GM23338 (cell line): ENCODE measurements at regions not wholly inside any gene's neighbourhood (a gene's known extent, or its start where the extent isn't known, plus 50 kb on each side); places are given as distances from the start of the nearest gene placed in this dataset.
A peak's percentile ranks its signal among the peaks of the same experiment; 100 is the strongest.

ENCODE experiments used
- ATAC-seq: fragments of 200-7000 bp; cut with Tn5 transposase; 3 replicates; pipeline ENCODE4 v1.9.1; 2020
- DNase-seq: peaks from one replicate; pipeline ENCODE4 v3.0.0-alpha.2; 2015; ENCODE audit warnings: low spot score
- H2AFZ ChIP-seq: fragments of 200-600 bp; sonication (generic); 2 replicates; pipeline ENCODE4 v1.8.0; 2016; ENCODE audit warnings: antibody characterized with exemption, mild to moderate bottlenecking, moderate library complexity
- H3F3A ChIP-seq: fragments of 200-600 bp; sonication (generic); replicated peaks from 2 replicates; pipeline ENCODE4 v1.8.0; 2017; ENCODE audit warnings: antibody characterized with exemption, mixed run types, low read depth
- H3K27ac ChIP-seq: fragments of 200-600 bp; sonication (generic); 2 replicates; pipeline ENCODE4 v1.6.1; 2016; ENCODE audit warnings: low read depth
- H3K27me3 ChIP-seq: fragments of 200-600 bp; sonication (generic); 2 replicates; pipeline ENCODE4 v1.8.0; 2016; ENCODE audit warnings: mild to moderate bottlenecking, mixed run types, moderate library complexity; ENCODE audit not compliant: insufficient read depth
- H3K36me3 ChIP-seq: fragments of 200-600 bp; sonication (generic); 2 replicates; pipeline ENCODE4 v1.8.0; 2016; ENCODE audit warnings: mild to moderate bottlenecking; ENCODE audit not compliant: insufficient read depth
- H3K4me1 ChIP-seq: fragments of 200-600 bp; sonication (generic); 2 replicates; pipeline ENCODE4 v1.8.0; 2016; ENCODE audit warnings: mild to moderate bottlenecking, moderate library complexity; ENCODE audit not compliant: insufficient read depth
- H3K4me2 ChIP-seq: fragments of 200-600 bp; sonication (generic); 2 replicates; pipeline ENCODE4 v1.7.1; 2017; ENCODE audit warnings: mixed run types
- H3K4me3 ChIP-seq: fragments of 200-600 bp; sonication (generic); 2 replicates; pipeline ENCODE4 v1.6.1; 2016; ENCODE audit warnings: mixed run types
- H3K79me2 ChIP-seq: fragments of 200-600 bp; sonication (generic); replicated peaks from 2 replicates; pipeline ENCODE4 v1.8.0; 2017; ENCODE audit warnings: mild to moderate bottlenecking; ENCODE audit not compliant: insufficient read depth
- H3K9me2 ChIP-seq: fragments of 200-600 bp; sonication (generic); 2 replicates; pipeline ENCODE4 v1.8.0; 2017; ENCODE audit not compliant: insufficient read depth
- H4K20me1 ChIP-seq: fragments of 200-600 bp; sonication (generic); replicated peaks from 2 replicates; pipeline ENCODE4 v1.8.0; 2017; ENCODE audit warnings: mild to moderate bottlenecking; ENCODE audit not compliant: insufficient read depth
- H3K27ac Mint-ChIP-seq: 2 replicates; pipeline ENCODE4 v1.8.0; 2020; ENCODE audit warnings: inconsistent platforms, mild to moderate bottlenecking, moderate library complexity, mixed read lengths
- H3K27me3 Mint-ChIP-seq: 3 replicates; pipeline ENCODE4 v1.8.0; 2022; ENCODE audit warnings: low read depth, mild to moderate bottlenecking, moderate library complexity, mixed read lengths, inconsistent platforms; ENCODE audit not compliant: insufficient read depth, poor library complexity
- H3K36me3 Mint-ChIP-seq: 3 replicates; pipeline ENCODE4 v1.8.0; 2021; ENCODE audit warnings: low read depth, mild to moderate bottlenecking, inconsistent platforms, moderate library complexity, mixed read lengths
- H3K4me1 Mint-ChIP-seq: 3 replicates; pipeline ENCODE4 v1.8.0; 2020; ENCODE audit warnings: mild to moderate bottlenecking, inconsistent platforms, mixed read lengths
- H3K4me3 Mint-ChIP-seq: 3 replicates; pipeline ENCODE4 v1.8.0; 2021; ENCODE audit warnings: moderate library complexity, mild to moderate bottlenecking, inconsistent platforms, mixed read lengths
- H3K9me3 Mint-ChIP-seq: 3 replicates; pipeline ENCODE4 v1.8.0; 2020; ENCODE audit warnings: moderate library complexity, mild to moderate bottlenecking, inconsistent platforms, mixed read lengths
- CREB1 ChIP-seq: fragments of 250-450 bp; sonication (Bioruptor Pico); IDR thresholded peaks from 2 replicates; pipeline ENCODE4 v1.5.0; 2020; ENCODE audit warnings: low read depth, mild to moderate bottlenecking, moderate library complexity
- CTCF ChIP-seq, 2 experiments: fragments of 200-600 bp in 1 of 2; sonication (generic) in 1 of 2; conservative IDR thresholded peaks; 2 replicates each; pipeline versions ENCODE4 v1.5.1 to v1.6.1; 2016 to 2017; ENCODE audit warnings: antibody characterized with exemption in 2 of 2, low read depth in 2 of 2, mild to moderate bottlenecking in 2 of 2, moderate library complexity in 1 of 2
- ETS1 ChIP-seq: IDR thresholded peaks from 2 replicates; pipeline ENCODE4 v1.6.1; 2016; ENCODE audit warnings: antibody characterized with exemption
- EZH2 ChIP-seq: fragments of 200-600 bp; sonication (generic); IDR thresholded peaks from one replicate; pipeline ENCODE4 v1.8.0; 2017; ENCODE audit warnings: antibody characterized with exemption, mild to moderate bottlenecking, low read depth; ENCODE audit not compliant: unreplicated experiment
- EZH2phosphoT487 ChIP-seq: fragments of 200-600 bp; sonication (generic); IDR thresholded peaks from one replicate; pipeline ENCODE4 v1.8.1; 2018; ENCODE audit warnings: antibody characterized with exemption; ENCODE audit not compliant: unreplicated experiment
- JUNB ChIP-seq: IDR thresholded peaks from one replicate; pipeline ENCODE4 v1.6.1; 2016; ENCODE audit warnings: antibody characterized with exemption; ENCODE audit not compliant: unreplicated experiment
- NANOG ChIP-seq: IDR thresholded peaks from 2 replicates; pipeline ENCODE4 v1.6.1; 2016; ENCODE audit warnings: antibody characterized with exemption, borderline replicate concordance
- POLR2AphosphoS5 ChIP-seq: IDR thresholded peaks from 2 replicates; pipeline ENCODE4 v1.6.1; 2016; ENCODE audit warnings: antibody characterized with exemption, low read depth
- STAT1 ChIP-seq: IDR thresholded peaks from one replicate; pipeline ENCODE4 v1.6.1; 2016; ENCODE audit warnings: antibody characterized with exemption; ENCODE audit not compliant: unreplicated experiment
- ZNF114 ChIP-seq: fragments of 250-450 bp; sonication (Bioruptor Pico); IDR thresholded peaks from 2 replicates; pipeline ENCODE4 v1.5.0; 2020; ENCODE audit warnings: mild to moderate bottlenecking, moderate library complexity
- ZNF462 ChIP-seq: fragments of 250-450 bp; sonication (Bioruptor Pico); IDR thresholded peaks from 2 replicates; pipeline ENCODE4 v1.5.0; 2020; ENCODE audit warnings: mild to moderate bottlenecking, moderate library complexity

DNA sequence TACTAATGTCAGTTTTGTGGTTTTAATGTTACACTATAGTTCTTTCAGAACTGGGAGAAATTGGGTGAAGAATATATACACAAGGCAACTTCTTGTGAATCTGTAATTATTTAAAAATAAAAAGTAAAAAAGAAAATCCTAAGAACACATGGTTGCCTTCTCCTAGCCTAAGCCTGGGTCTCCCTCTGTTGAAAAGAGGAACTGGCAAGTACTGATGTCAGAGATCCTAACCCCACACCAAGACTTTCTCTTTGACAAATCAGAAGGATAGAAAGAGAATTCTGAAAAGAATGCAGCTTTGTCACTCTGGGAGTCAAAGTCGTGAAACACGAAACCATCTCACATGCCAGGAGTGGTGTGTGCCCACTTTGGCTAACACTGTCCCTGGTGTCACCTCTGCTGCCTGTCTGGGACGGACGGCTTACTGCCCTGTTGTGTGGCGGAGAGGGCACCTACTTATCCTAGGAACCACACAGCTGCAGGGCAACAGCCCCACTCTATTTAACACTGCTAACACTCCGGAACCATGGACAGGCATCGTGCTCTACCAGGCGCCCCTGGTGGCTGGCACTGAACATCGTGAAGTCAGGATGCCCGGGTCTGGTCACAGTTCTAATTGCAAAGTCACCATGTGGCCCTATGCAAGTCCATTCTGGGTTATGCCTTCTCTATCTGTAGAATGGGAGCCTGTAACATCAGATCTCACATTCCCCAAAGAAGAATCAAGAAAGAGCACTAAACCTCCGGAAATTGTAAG lies 108.7 kb upstream of the CD82 start:
- Histone ChIP-seq H2AFZ (peak overlapping the region; percentile 48), H3K79me2 (no peaks in the 10 kb centered on the region), H3K9me2 (peaks cover 4% of the 10 kb centered on the region; the same call in 1 of the 2 replicates), H3K36me3 (no peaks in the 10 kb centered on the region; the same call in 1 of the 2 replicates), H3F3A (no peaks in the 10 kb centered on the region), H3K4me1 (no peaks in the 10 kb centered on the region), H3K4me3 (no peak overlapping the region), H3K27ac (no peak overlapping the region), H4K20me1 (no peaks in the 10 kb centered on the region), H3K27me3 (no peaks in the 10 kb centered on the region), H3K4me2 (no peak overlapping the region)
- peak; percentile 95 for ATAC-seq
- Mint-ChIP-seq H3K27me3 (peaks cover 6% of the 10 kb centered on the region), H3K27ac (no peak overlapping the region), H3K4me1 (no peaks in the 10 kb centered on the region; the same call in 2 of the 3 replicates), H3K4me3 (no peak overlapping the region), H3K36me3 (no peaks in the 10 kb centered on the region; the same call in 1 of the 3 replicates), H3K9me3 (peaks cover 14% of the 10 kb centered on the region)
- peak; percentile 48 to 66 for TF ChIP-seq CTCF (conservative IDR thresholded peaks at IDR 0.05; ENCODE audit: low read depth in 2 of 2)
- no peak for TF ChIP-seq EZH2phosphoT487
- DNase-seq: peak; percentile 60

- H3K27me3 Mint-ChIP-seq: peaks cover 2% of the 10 kb centered on the region
- TF ChIP-seq ETS1 (no peak), ZNF462 (CRISPR knock-in tag) (no peak), STAT1 (no peak), EZH2 (no peak), POLR2AphosphoS5 (no peak), CREB1 (CRISPR knock-in tag) (no peak), EZH2phosphoT487 (no peak), ZNF114 (CRISPR knock-in tag) (no peak), NANOG (no peak), JUNB (no peak)
Measured at GRCh38 chr11:44457862-44458261, 107.6 kb upstream of the CD82 start.

More at GRCh38 chr11:44457862-44458261, 107.6 kb upstream of the CD82 start:
- Mint-ChIP-seq H3K4me1 (no peaks in the 10 kb centered on the region; the same call in 2 of the 3 replicates), H3K36me3 (no peaks in the 10 kb centered on the region; the same call in 1 of the 3 replicates), H3K4me3 (no peak overlapping the region), H3K27ac (no peak overlapping the region), H3K9me3 (peaks cover 19% of the 10 kb centered on the region)
- Histone ChIP-seq H2AFZ (no peak overlapping the region), H3K4me2 (no peak overlapping the region), H3K4me1 (no peaks in the 10 kb centered on the region), H3K27ac (no peak overlapping the region), H3K36me3 (no peaks in the 10 kb centered on the region; the same call in 1 of the 2 replicates), H3F3A (no peaks in the 10 kb centered on the region), H3K27me3 (no peaks in the 10 kb centered on the region), H4K20me1 (no peaks in the 10 kb centered on the region), H3K4me3 (no peak overlapping the region), H3K79me2 (no peaks in the 10 kb centered on the region), H3K9me2 (peaks cover 4% of the 10 kb centered on the region; the same call in 1 of the 2 replicates)
- ATAC-seq: no peak
- DNase-seq: no peak
